B cell (primary cell): ENCODE measurements at regions not wholly inside any gene's neighbourhood (a gene's known extent, or its start where the extent isn't known, plus 50 kb on each side); places are given as distances from the start of the nearest gene placed in this dataset.

Experiments
- ATAC-seq: fragments of 200-7000 bp; cut with Tn5 transposase; one replicate; pipeline ENCODE4 v1.10.0; 2021; ENCODE audit warnings: low read depth, mild to moderate bottlenecking, moderate number of reproducible peaks, moderate library complexity
- CTCF ChIA-PET: fragments of 350-600 bp; sonication (Branson Sonifier 250); formaldehyde crosslinking; loops from one replicate; lab custom pipeline; 2021; ENCODE audit warnings: antibody characterized with exemption, inconsistent platforms; lab: Charles Lee
- POLR2A ChIA-PET: fragments of 350-600 bp; sonication (Branson Sonifier 250); formaldehyde crosslinking; loops from one replicate; lab custom pipeline; 2021; ENCODE audit warnings: antibody characterized with exemption; lab: Charles Lee
- DNase-seq: peaks from one replicate; pipeline ENCODE4 v3.0.0; 2013
- H2AFZ ChIP-seq: 2 replicates; pipeline ENCODE4 v1.6.1; 2012; ENCODE audit warnings: mild to moderate bottlenecking, low read depth, low read length; ENCODE audit not compliant: insufficient read depth, poor library complexity, severe bottlenecking
- H3K27ac ChIP-seq, 2 donors: 1 replicate in 1 of 2; 2 replicates in 1 of 2; pipeline ENCODE4 v1.5.1; 2012 to 2013; ENCODE audit warnings: low read length in 2 of 2, mild to moderate bottlenecking in 2 of 2, moderate library complexity in 1 of 2
- H3K27me3 ChIP-seq, 4 experiments: fragments of 200-600 bp in 1 of 4; sonication (generic) in 1 of 4; replicated peaks in 1 of 4; 1 replicate in 2 of 4; 2 replicates in 2 of 4; pipeline versions ENCODE4 v1.6.1 to v1.7.0; 2013 to 2016; ENCODE audit warnings: low read length in 3 of 4, mild to moderate bottlenecking in 2 of 4, mixed read lengths in 1 of 4, moderate library complexity in 1 of 4; ENCODE audit not compliant: insufficient read depth in 4 of 4, control insufficient read depth in 3 of 4; ENCODE audit errors: control extremely low read depth in 1 of 4
- H3K36me3 ChIP-seq, 2 experiments: replicated peaks in 1 of 2; 1 replicate in 1 of 2; 2 replicates in 1 of 2; pipeline versions ENCODE4 v1.6.1 to v1.7.1; 2013; ENCODE audit warnings: low read length in 1 of 2; ENCODE audit not compliant: insufficient read depth in 2 of 2, control insufficient read depth in 1 of 2; ENCODE audit errors: control extremely low read depth in 1 of 2, extremely low read depth in 1 of 2
- H3K4me1 ChIP-seq, 2 donors: fragments of 200-600 bp in 1 of 2; sonication (generic) in 1 of 2; 1 replicate in 1 of 2; 2 replicates in 1 of 2; pipeline versions ENCODE4 v1.5.1 to v1.6.1; 2013 to 2017; ENCODE audit warnings: low read length in 2 of 2; ENCODE audit not compliant: control insufficient read depth in 2 of 2, insufficient read depth in 2 of 2
- H3K4me2 ChIP-seq: replicated peaks from 2 replicates; pipeline ENCODE3; 2012; ENCODE audit warnings: mild to moderate bottlenecking, low read depth, low read length; ENCODE audit not compliant: poor library complexity, severe bottlenecking
- H3K4me3 ChIP-seq, 5 experiments: fragments of 200-600 bp in 1 of 5; sonication (generic) in 1 of 5; 1 replicate in 3 of 5; 2 replicates in 2 of 5; pipeline versions ENCODE4 v1.5.1 to v1.7.0; 2011 to 2016; ENCODE audit warnings: low read length in 4 of 5, mild to moderate bottlenecking in 4 of 5, low read depth in 2 of 5, control low read depth in 1 of 5, moderate library complexity in 1 of 5; ENCODE audit not compliant: insufficient read depth in 1 of 5; ENCODE audit errors: control extremely low read depth in 1 of 5, extremely low read depth in 1 of 5
- H3K79me2 ChIP-seq: fragments of 200-600 bp; sonication (generic); one replicate; pipeline ENCODE4 v1.6.0; 2016; ENCODE audit warnings: low read length; ENCODE audit not compliant: control insufficient read depth, insufficient read depth
- H3K9ac ChIP-seq: fragments of 200-600 bp; sonication (generic); 2 replicates; pipeline ENCODE4 v1.6.1; 2017; ENCODE audit warnings: mild to moderate bottlenecking, low read length, moderate library complexity
- H3K9me3 ChIP-seq, 3 donors: one replicate each; pipeline versions ENCODE4 v1.6.1 to v1.7.1; 2013; ENCODE audit warnings: low read length in 2 of 3; ENCODE audit not compliant: control insufficient read depth in 2 of 3, insufficient read depth in 1 of 3; ENCODE audit errors: control extremely low read depth in 1 of 3
- H4K20me1 ChIP-seq: 2 replicates; pipeline ENCODE4 v1.6.0; 2012; ENCODE audit warnings: mild to moderate bottlenecking, low read length; ENCODE audit not compliant: insufficient read depth, control insufficient read depth, poor library complexity, severe bottlenecking
- H3K27ac Mint-ChIP-seq: one replicate; pipeline ENCODE4 v1.8.0; 2021; ENCODE audit warnings: mixed read lengths
- H3K27me3 Mint-ChIP-seq: one replicate; pipeline ENCODE4 v1.8.0; 2021; ENCODE audit warnings: mixed read lengths
- H3K4me1 Mint-ChIP-seq: one replicate; pipeline ENCODE4 v1.8.0; 2021; ENCODE audit warnings: mixed read lengths
- H3K4me3 Mint-ChIP-seq: one replicate; pipeline ENCODE4 v1.8.0; 2021; ENCODE audit warnings: mixed read lengths
- H3K9me3 Mint-ChIP-seq: one replicate; pipeline ENCODE4 v1.8.0; 2022; ENCODE audit warnings: mixed read lengths; ENCODE audit not compliant: insufficient read depth
- EZH2 ChIP-seq: IDR thresholded peaks from 2 replicates; pipeline ENCODE4 v1.6.1; 2012; ENCODE audit warnings: borderline replicate concordance, low read depth, mild to moderate bottlenecking, moderate library complexity, low read length; ENCODE audit not compliant: insufficient read depth, poor library complexity, severe bottlenecking
- WGBS: methylation state at CpG from one replicate; pipeline ENCODE4 v1.1.5; 2013; ENCODE audit warnings: missing lambda C conversion rate; ENCODE audit not compliant: insufficient coverage; 5-methylcytosine and 5-hydroxymethylcytosine counted together
- intact Hi-C: fragments of 100-400 bp; cut with micrococcal nuclease; formaldehyde crosslinking; loops from one replicate; pipeline ENCODE4 v1.10.0; 2022
- TF ChIP-seq, protein P1 (sequence below): fragments of 200-600 bp; IDR thresholded peaks from one replicate; pipeline ENCODE4 v1.8.0; 2022; ENCODE audit warnings: antibody characterized with exemption, mild to moderate bottlenecking

DNA sequence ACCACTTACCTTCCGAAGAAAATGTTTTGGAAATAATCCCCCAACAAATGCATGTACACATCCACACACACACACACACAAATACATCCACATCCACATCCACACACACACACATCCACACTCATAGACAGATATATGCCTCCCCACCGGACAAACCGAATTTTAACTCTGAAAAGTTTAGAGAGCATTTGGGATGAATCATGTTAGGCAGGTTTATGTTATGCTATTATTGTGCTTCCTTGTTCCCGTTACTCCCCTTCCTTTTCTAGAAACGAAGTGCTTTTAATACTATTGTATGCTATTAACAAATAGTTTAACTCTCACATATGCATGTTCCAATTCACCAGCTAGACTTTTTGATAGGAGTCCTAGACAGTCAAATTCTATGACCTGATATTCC is 91.5 kb downstream of the FAS start:
- Mint-ChIP-seq H3K4me3 (no peak overlapping the region), H3K4me1 (peaks cover 6% of the 10 kb centered on the region), H3K9me3 (no peaks in the 10 kb centered on the region), H3K27ac (no peak overlapping the region), H3K27me3 (peaks cover 4% of the 10 kb centered on the region)
- WGBS: 100% methylated on average over 1 of the region's 5 CpGs
- no peaks in the 10 kb centered on the region for H4K20me1 ChIP-seq
- no peaks in the 10 kb centered on the region for H3K9me3 ChIP-seq
- no peak overlapping the region for H3K4me2 ChIP-seq
- H3K27ac ChIP-seq: no peak overlapping the region
- no peak overlapping the region for H3K4me3 ChIP-seq
- no peak overlapping the region for H3K9ac ChIP-seq
- peaks cover 5 to 6% of the 10 kb centered on the region in 2 donors for H3K4me1 ChIP-seq
- POLR2A ChIA-PET: no interaction called here
- no peak for ATAC-seq
- no peaks in the 10 kb centered on the region for H3K36me3 ChIP-seq
- no peaks in the 10 kb centered on the region for H3K27me3 ChIP-seq
- DNase-seq: no peak
- CTCF ChIA-PET: interaction anchor here (1.3 kb wide), 1 partner anchor 52 kb away, joined by 3 read pairs; no protein-coding TSS in a partner anchor
- no peak overlapping the region for H2AFZ ChIP-seq
- TF ChIP-seq, protein P1, sequence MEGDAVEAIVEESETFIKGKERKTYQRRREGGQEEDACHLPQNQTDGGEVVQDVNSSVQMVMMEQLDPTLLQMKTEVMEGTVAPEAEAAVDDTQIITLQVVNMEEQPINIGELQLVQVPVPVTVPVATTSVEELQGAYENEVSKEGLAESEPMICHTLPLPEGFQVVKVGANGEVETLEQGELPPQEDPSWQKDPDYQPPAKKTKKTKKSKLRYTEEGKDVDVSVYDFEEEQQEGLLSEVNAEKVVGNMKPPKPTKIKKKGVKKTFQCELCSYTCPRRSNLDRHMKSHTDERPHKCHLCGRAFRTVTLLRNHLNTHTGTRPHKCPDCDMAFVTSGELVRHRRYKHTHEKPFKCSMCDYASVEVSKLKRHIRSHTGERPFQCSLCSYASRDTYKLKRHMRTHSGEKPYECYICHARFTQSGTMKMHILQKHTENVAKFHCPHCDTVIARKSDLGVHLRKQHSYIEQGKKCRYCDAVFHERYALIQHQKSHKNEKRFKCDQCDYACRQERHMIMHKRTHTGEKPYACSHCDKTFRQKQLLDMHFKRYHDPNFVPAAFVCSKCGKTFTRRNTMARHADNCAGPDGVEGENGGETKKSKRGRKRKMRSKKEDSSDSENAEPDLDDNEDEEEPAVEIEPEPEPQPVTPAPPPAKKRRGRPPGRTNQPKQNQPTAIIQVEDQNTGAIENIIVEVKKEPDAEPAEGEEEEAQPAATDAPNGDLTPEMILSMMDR: no peak
- no peak for TF ChIP-seq EZH2
- intact Hi-C loops: loop anchor here (10.0 kb wide), 1 partner anchor 333 kb away; the partner anchor contains the start of gene IFIT5
- H3K79me2 ChIP-seq: no peaks in the 10 kb centered on the region

DNA sequence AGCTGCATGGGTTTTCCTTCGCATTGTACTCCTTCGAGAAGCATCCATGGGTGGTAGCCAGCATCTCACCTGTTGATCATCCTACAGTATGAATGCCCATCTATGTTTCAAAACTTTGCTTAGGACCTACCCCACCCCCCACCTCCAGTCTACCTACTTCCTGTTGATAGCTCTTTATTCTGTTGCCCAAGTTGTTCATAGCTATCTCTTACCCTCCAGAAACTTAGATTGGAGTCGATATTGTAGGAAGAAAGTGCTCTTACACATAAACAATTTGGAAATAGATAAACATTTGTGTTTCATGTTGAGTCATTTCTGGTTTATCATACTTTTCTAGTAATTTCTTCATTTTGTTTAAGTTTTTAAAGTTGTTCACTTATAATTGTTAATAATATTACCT is 90.1 kb downstream of the FAS start:
- ATAC-seq (no peak), DNase-seq (no peak)
- Histone ChIP-seq H3K4me3 (no peak overlapping the region), H4K20me1 (no peaks in the 10 kb centered on the region), H3K36me3 (no peaks in the 10 kb centered on the region), H3K79me2 (no peaks in the 10 kb centered on the region), H3K27ac (no peak overlapping the region), H3K4me1 (peaks cover 5 to 6% of the 10 kb centered on the region in 2 donors), H3K9me3 (no peaks in the 10 kb centered on the region), H3K9ac (no peak overlapping the region), H3K4me2 (no peak overlapping the region), H3K27me3 (no peaks in the 10 kb centered on the region), H2AFZ (no peak overlapping the region)
- ChIA-PET CTCF (interaction anchor here (0.7 to 1.3 kb wide), 3 partner anchors 50 to 244 kb away, joined by 3 to 4 read pairs (median 3); no protein-coding TSS in a partner anchor), POLR2A (no interaction called here)
- TF ChIP-seq EZH2: no peak
- TF ChIP-seq, protein P1: no peak
- H3K4me1 Mint-ChIP-seq: peaks cover 6% of the 10 kb centered on the region
- no peaks in the 10 kb centered on the region for H3K9me3 Mint-ChIP-seq
- H3K27ac Mint-ChIP-seq: no peak overlapping the region
- WGBS: 100% methylated on average over 2 of the region's 3 CpGs
- intact Hi-C loops: loop anchor here (10.0 kb wide), 1 partner anchor 334 kb away; the partner anchor contains the start of gene IFIT5
- no peak overlapping the region for H3K4me3 Mint-ChIP-seq
- H3K27me3 Mint-ChIP-seq: peaks cover 8% of the 10 kb centered on the region
